Right kidney (tissue), 1 donor: ENCODE measurements at regions not wholly inside any gene's neighbourhood (a gene's known extent, or its start where the extent isn't known, plus 50 kb on each side); places are given as distances from the start of the nearest gene placed in this dataset.

Source experiments
- DNase-seq: peaks from one replicate; pipeline ENCODE4 v3.0.0-alpha.2; 2016

- DNase-seq: no peak
Observed at GRCh38 chr11:134622458-134622857, 210.4 kb upstream of the B3GAT1 start.

GRCh38 chr11:134617360-134617759 is 205.3 kb upstream of the B3GAT1 start:
- no peak for DNase-seq

- no peak for DNase-seq
Observed at GRCh38 chr11:134616038-134616437, 204.0 kb upstream of the B3GAT1 start.

GRCh38 chr11:134615041-134615615 is 203.1 kb upstream of the B3GAT1 start:
- no peak for DNase-seq

- DNase-seq: no peak
Observed at GRCh38 chr11:134614141-134614540, 202.1 kb upstream of the B3GAT1 start.

GRCh38 chr11:134613646-134614045 is 201.6 kb upstream of the B3GAT1 start:
- DNase-seq: no peak

GRCh38 chr11:134612140-134613030 is 200.3 kb upstream of the B3GAT1 start:
- no peak for DNase-seq

GRCh38 chr11:134611537-134611936 is 199.5 kb upstream of the B3GAT1 start:
- DNase-seq: no peak

- no peak for DNase-seq
Observed at GRCh38 chr11:134610116-134610910, 198.3 kb upstream of the B3GAT1 start.

- DNase-seq: no peak
Observed at GRCh38 chr11:134609361-134610115, 197.5 kb upstream of the B3GAT1 start.

- no peak for DNase-seq
Observed at GRCh38 chr11:134607963-134608750, 196.1 kb upstream of the B3GAT1 start.

GRCh38 chr11:134606251-134606650 is 194.2 kb upstream of the B3GAT1 start:
- DNase-seq: no peak

- DNase-seq: no peak
Observed at GRCh38 chr11:134604886-134605285, 192.8 kb upstream of the B3GAT1 start.

GRCh38 chr11:134599299-134599771 is 187.3 kb upstream of the B3GAT1 start:
- DNase-seq: no peak

GRCh38 chr11:134598368-134598767 is 186.3 kb upstream of the B3GAT1 start:
- no peak for DNase-seq

GRCh38 chr11:134597452-134597851 is 185.4 kb upstream of the B3GAT1 start:
- DNase-seq: no peak

- DNase-seq: no peak
Observed at GRCh38 chr11:134596404-134596803, 184.4 kb upstream of the B3GAT1 start.

- no peak for DNase-seq
Observed at GRCh38 chr11:134592391-134592990, 180.4 kb upstream of the B3GAT1 start.

GRCh38 chr11:134591338-134591737 is 179.3 kb upstream of the B3GAT1 start:
- no peak for DNase-seq

- no peak for DNase-seq
Observed at GRCh38 chr11:134589129-134589528, 177.1 kb upstream of the B3GAT1 start.
